HG02840 (cell line): ENCODE measurements at regions not wholly inside any gene's neighbourhood (a gene's known extent, or its start where the extent isn't known, plus 50 kb on each side); places are given as distances from the start of the nearest gene placed in this dataset.
A peak's percentile ranks its signal among the peaks of the same experiment; 100 is the strongest.

ENCODE experiments used
- ATAC-seq: cut with Tn5 transposase; IDR thresholded peaks from one replicate; pipeline ENCODE4 v1.9.1; 2021; ENCODE audit warnings: mild to moderate bottlenecking, moderate library complexity, moderate number of reproducible peaks; ENCODE audit not compliant: unreplicated experiment, low FRiP score

GRCh38 chr1:81583878-81584277 is 216.9 kb upstream of the ADGRL2 start:
- ATAC-seq: no peak

- no peak for ATAC-seq
Observed at GRCh38 chr1:81582467-81582986, 218.2 kb upstream of the ADGRL2 start.

DNA sequence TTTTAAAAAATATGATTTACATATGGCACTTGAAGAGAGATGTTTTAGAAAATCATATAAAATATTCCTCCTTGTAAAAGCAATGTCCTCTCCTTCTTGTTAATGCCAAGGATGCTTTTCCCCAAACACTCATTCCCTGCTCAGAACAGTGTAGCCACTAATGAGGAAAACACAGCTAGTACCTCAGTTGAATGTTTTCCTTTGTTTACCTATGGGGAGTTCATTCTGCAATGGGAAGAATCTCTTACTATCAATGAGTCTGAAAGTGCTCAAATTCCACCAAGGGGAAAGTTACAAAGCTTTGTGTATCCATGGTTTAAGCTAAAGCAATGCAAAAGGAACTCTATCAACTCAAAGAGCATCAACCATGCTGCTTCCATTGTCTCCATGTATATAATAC is 221.9 kb upstream of the ADGRL2 start:
- ATAC-seq: no peak

- ATAC-seq: no peak
Observed at GRCh38 chr1:81577004-81577697, 223.6 kb upstream of the ADGRL2 start.

- no peak for ATAC-seq
Observed at GRCh38 chr1:81574408-81574807, 226.3 kb upstream of the ADGRL2 start.

- no peak for ATAC-seq
Observed at GRCh38 chr1:81573458-81573857, 227.3 kb upstream of the ADGRL2 start.

DNA sequence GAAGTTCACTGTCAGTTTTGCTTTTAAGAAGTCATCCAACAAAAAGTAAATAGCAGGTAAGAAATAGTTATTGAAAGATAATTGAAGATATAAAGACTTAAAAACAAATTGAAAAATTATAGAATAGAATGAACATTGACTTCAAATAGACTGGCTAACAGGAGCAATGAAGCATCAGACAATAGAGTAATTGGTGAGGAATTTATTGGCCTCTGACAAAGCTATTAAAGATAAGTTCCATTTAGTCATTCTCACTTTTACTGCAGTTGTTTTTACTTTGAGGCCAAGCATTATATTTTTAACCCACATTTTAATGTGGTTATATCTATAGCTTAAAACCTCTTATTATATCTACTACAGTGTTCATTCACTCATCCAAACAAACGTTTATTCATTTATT is 228.8 kb upstream of the ADGRL2 start:
- ATAC-seq: no peak

- ATAC-seq: no peak
Observed at GRCh38 chr1:81569761-81570160, 231.0 kb upstream of the ADGRL2 start.

DNA sequence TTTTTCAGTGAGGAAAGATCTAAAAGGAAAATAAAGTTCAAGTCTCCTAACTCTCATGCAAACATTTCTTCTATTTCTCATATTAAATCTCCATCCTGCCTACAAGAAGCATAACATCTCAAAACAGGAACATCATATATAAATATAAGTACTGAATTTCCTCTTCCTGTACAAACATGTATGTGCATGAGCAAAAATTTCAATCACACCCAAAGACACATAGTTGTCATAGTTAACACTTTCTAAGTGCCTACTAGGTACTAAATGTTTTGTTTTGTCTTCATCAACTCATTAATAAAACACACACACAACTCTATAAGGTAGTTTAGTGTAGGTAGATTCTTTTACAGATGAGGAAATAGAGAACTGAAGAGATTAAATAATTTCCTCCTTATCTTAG is 237.1 kb upstream of the ADGRL2 start:
- no peak for ATAC-seq

- ATAC-seq: no peak
Observed at GRCh38 chr1:81562934-81563333, 237.8 kb upstream of the ADGRL2 start.

DNA sequence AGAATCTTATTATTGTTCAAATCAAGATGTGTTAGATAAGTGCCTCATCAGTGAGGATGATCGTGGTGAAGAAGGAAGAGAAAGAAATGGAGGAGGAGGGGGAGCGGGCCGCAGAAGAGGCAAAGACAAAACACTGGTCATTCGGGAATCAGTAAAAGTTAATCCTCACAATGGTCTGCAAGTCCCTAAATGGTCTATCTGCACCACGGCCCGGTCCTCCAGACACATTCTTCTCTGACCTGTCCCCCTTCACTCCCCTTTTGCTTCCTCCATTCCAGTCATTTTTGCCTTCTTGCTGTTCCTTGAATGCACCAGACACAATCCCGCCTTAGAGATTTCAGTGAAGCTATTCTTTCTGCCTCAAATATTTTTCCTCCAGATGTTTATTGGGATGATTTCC is 240.1 kb upstream of the ADGRL2 start:
- ATAC-seq: no peak

DNA sequence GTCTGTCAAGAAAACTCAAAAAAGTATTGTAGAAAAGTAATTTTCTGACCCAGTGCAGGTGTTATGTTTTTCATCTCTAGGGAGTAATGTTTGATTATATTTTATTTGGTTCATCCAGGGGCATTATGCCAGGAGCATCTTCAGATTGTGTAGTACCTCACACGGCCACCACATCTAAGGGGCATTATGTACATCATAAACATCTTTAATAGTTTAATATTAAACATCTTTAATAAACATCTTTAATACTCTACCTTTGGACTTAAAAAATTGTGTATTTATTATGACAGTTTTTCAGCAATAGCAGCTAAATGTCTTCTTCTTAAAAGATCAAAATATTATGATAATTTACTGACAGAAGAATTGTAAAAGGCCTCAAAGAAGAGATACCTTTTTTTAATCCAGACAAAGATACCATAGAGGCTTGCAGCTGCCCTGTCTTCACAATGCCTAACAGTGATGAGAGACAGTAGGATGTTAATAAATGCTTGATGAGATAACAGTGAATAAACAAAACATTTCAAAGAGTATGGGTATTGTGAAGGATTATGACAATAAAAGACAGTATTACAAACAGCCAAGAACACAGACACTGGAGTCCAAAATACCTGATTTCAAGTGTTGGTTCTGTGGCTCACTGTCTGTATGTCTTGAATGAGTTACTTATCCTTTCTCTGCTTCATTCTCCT is 240.9 kb upstream of the ADGRL2 start:
- ATAC-seq: no peak

DNA sequence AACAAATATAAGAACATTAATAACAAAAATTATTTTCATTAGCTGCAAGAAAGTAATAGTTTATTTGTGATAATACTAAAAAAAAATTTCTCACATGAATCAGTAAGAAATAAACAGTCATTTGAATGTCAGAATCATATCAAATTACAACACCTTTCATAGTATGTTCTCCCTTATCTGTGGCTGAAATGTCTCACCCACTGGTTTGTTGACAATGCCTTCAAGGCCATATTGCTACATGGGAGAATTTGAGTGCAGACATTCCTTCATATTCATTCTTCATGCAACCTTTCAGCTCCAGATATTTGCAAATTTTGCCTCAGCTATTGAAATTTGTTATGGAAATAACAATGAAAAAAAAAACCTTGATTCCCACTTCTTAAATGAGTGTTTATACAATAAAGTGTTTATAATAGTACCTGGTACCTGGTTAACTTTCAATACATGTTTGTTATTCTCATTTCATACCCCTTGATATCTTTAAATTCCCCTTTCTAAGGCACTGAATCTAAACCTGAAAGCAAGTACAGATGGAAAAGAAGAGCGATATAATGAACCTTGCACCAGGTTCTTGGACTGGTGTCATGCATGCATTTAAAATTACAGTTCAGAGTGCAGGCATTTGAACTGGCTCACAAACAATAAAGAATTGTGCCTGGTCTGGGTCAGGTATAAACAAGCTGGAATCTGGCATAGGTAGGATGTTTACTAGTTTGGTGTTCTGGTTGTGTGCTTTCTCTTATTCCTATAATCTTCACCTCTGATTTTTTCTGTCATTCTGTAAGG is 242.2 kb upstream of the ADGRL2 start:
- ATAC-seq: no peak

GRCh38 chr1:81556968-81557367 is 243.8 kb upstream of the ADGRL2 start:
- ATAC-seq: no peak

GRCh38 chr1:81554534-81554933 is 246.2 kb upstream of the ADGRL2 start:
- no peak for ATAC-seq

DNA sequence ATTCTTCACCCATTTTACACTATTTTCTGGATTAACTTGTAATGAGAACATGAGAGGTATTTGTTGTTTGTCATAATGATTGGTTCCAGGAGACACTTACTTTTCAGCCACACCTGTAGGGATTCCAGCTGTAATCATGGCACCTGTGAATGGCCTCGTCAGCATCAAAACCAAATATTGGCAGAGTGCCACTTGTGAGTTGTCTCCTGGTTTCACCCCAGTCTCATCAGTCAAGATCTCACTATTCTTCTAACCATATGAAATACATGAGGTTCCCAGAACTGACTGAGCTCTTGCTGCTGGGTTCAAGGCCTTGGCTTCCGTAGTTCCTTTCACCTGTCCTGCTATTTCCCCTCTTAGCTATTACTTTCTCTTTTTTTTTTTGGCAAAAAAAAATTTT is 246.6 kb upstream of the ADGRL2 start:
- ATAC-seq: no peak

DNA sequence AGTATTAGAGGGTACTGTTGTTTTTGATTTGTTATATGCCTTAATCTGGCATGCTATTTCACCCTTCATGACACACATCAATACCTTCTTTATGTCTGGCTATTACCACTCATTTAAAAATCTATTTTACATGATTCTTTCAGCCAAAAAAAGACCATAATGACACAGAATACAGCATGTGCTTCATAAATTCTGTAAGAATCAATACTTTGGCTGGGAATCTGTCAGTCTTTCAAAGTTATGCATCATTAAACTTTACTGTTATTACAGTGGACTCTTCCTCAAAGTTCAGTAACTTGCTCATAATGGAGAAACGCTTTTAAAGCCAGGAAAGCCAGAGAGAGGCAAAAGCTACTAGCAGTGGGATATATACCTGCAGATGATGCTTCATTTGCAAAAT is 247.2 kb upstream of the ADGRL2 start:
- ATAC-seq: no peak

DNA sequence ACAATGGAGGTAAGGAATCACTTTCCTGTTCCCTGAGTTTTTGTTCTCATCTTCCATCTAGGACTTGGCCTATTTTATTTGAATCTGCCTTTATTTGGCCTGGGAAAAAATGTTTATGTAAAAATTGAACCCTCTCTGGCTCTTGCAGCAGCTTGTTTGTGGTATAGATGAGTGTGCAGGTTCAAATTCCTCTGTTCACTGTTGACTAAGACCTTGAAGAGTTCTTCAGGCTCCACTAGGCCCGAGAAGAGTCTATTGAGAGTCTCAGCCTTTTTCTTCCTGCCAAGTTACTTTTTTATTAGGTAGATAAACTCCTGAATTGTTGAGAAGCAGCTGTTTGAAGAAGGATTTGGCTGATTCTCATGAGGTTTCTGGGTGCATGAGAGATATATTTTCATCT is 248.8 kb upstream of the ADGRL2 start:
- no peak for ATAC-seq

DNA sequence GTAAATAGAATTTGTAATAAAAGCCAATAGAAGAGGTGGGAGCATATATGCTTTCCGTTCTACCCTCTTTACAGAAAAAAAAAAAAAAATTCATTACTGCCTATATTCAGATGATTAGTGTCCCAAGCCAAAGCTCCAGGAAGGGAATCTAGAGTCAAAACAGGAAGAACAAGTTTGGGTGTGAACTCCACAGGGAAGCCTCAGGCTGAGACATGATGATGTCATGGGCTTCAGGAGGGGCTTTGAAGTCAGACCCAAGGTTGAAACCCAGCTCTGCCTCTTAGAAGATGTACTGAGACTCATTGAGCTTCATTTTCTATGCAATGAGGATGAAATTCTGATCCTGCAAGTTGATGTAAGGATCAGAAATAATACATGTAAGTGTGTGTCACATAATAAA is 250.0 kb upstream of the ADGRL2 start:
- ATAC-seq: no peak

DNA sequence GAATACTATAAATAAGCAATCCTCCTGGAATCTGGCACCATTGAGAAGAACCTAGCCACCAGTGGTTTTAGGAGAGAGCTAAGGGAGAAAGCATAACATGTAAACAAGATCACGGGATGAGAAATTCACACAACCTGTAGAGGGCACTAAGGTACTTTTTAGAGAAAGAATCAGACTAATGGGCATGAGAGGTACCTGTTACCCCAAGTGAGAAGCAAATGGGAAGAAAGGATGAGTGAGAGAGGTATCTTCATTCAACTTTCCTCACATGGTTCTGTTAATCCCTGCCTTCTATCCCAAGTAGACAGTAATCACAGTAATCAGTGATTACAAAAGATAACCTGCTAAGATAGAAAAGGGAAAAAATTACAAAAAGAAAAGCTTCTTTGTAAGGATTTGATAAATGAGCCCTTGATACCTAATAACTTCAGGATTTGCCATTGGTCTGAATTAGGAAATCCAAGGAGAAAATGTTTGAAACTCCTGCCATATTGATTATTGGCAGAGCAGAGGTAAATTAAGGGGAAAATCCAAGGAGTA is 251.1 kb upstream of the ADGRL2 start:
- peak; percentile 21 for ATAC-seq
